ENCODE measurements at regions not wholly inside any gene's neighbourhood (a gene's known extent, or its start where the extent isn't known, plus 50 kb on each side); places are given as distances from the start of the nearest gene placed in this dataset.
"Not testable (repeated sequence)": the region's sequence is repeated elsewhere in the genome, so short reads cannot be mapped to it uniquely, and the experiment has no call there.

DNA sequence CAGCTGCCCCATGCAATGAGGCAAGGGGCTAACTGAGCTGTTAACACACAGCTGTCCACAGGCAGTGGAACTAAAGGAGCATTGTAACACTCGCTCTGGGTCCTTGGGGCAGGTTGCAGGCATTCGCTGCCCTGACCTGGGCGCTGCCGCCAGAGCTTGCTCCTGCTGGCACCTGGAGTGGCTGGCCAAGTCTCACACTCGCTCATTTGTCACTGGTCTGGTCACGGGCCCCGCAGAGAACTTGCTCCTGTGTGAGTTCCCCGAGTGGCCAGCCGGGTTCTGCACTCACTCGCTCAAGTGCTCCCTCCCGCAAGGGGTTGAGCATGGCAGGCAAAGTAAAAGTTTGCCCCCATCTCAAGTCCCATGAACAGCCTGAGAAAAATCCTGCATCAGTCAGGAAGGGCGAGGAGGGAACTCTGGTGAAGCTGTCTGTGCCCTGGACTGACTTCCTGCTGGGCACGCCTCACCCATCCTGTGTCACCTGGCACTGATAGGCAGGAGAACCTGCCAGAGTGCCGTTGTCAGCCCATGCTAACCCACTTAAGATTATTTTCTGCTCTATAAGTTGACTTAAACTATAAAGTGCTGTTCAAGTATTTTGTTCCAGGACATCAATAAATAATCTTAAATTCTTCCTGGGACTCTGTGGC is 934.8 kb upstream of the GYPC start:
- no peak for DNase-seq

DNA sequence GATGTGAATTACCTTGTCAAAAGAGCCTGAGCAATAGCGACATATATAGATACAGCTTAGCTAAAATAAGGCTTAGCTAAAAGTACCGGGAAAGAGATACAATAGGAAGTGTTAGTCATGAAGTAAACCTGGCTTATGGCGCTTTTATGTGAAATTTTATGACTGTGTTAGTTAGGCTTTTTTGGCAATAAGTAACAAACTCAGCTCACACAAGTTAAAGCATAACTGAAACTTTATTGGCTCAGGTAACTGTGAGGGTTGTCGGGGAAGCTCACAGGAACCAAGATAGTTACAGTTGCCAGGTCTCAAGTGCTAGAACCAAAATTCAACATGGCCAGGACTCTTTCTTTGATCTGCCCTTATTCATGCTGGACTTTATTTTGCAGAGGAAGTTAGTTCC is 925.0 kb upstream of the GYPC start:
- DNase-seq, result no peak

DNA sequence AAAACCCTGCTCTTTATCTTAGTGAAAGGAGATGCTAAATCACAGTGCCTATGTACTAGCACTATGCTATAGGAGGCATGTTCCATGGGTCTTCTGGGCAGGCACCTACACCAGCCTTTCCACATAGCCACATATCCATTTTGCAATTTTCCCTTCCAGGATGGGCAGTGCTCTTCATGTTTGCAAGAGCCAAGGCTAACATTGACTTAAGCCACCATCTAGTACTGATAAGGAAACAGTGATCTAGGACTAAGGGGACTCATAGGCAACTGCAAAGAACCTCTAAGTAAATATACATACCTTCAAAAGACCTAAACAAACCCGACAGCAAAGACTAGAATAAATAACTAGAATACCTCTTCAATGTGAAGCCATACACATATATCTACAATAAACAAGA is 919.7 kb upstream of the GYPC start:
- DNase-seq, result no peak

DNA sequence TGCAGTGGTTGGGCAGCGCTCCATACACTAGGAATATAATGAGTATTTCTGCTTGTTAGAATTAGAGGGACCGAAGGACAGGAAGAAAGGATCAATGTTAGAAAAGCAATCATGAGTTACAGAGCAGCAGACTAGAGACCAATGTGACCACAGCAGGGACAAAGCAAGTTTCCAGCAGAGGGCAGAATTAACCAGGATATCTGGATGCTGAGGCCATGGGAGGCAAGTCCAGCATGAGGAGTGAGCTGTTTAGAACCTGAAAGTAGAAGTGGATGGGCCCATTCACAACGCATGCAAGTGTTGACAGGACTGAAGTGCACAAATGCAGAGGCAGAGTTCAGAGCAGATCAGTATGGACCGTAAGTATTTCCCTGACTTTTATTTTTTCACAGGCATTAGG is 910.4 kb upstream of the GYPC start:
- peak; percentile 33 for DNase-seq

DNA sequence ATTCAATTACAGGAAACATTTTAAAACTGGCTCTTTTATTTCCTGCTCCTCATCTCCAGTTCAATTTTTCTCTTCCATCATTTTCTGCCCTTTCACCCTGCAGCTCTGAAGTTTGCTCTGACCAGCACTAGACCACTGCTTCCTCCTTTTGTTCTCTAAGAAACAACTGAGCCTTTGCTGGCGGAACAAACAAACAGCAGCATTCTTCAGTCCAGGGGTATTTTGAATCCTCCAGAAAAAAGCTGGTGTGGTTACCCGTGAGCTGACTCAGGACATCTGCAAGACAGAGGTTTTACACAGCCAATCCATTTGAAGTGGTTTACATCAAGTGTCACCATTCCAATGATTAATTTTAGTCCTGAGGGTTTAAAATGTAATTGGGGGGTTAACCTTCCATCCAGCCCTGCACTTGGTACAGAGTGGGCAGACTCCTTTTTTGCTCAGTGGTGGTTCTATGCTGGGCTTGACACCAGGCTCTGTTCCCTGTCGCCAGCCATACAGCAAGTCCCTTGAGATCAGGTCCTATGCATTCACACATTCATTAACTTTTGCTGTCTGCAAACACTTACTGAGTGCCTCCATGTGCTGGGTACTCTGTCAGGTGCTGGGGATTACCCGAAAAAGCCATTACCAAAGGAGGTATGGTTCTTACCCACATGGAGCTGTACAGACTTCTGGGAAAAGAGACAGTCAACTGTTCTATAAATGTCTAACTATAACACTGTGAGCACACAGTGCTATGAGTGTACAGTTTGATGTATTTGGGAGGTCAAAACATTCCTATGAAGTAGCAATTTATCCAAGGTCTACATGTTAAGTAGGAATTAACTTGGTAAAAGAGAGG is 909.4 kb upstream of the GYPC start:
- DNase-seq, result no peak

DNA sequence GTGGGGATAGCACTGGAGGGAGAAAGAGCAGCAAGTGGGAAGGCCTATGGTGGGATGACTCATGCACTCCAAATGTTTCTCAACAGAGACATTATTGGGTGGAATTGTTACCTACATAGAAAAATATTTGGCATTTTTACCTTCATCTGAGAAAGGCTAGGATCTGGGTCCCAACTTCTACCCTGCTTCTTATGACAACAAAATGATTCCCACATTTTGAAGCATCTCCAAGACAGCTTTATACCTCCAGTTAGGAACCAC is 908.9 kb upstream of the GYPC start:
- DNase-seq, result no peak

DNA sequence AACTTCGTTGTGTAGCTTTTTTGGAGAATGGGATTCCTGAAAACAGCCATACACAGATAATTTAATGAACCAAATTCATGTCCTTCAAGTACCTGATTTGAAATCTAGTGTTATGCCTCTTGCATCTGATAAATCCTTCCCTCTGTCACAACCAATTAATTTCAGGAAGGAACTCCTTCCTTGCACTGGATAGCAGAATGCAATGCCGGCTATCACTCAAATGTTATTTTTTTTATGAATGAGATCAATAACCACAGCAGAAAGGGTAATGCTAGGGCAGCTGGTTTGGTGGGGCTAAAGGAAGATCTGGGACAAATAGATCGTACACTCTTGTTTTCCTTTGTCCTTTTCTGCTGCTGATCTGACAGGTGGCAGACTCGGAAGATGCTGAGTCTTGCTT is 899.5 kb upstream of the GYPC start:
- DNase-seq, result no peak

DNA sequence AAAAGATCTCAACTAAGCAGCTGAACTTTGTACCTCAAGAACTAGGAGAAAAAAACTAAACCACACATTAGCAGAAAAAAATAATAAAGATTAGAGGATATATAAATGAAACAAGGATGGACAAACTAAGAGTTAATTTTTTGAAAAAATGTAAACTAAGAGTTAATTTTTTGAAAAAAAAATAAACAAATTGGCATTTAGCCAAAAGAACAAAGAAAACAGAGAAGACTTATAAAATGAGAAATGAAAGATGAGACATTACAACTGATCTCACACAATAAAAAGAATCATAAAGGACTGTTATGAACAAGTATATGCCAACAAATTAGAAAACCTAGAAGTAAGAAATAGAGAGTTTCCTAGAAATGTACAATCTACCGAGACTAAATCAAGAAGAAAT is 859.2 kb upstream of the GYPC start:
- no peak for DNase-seq

DNA sequence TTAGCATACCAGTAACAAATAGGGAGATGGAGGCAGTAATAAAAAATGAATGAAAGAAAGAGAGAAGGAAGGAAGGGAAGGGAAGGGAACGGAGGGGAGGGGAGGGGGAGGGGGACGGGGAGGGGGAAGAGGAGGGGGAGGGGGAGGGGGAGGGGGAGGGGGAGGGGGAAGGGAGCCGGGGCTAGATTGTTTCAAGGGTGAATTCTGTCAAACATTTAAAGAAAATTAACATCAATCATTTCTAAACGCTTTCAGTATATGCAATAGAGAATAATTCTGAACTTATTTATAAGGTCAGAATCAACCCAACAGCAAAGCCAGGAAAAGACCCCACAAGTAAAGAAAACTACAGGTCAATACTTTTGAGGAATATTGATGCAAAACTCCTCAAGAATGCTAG is 858.8 kb upstream of the GYPC start:
- no peak for DNase-seq

DNA sequence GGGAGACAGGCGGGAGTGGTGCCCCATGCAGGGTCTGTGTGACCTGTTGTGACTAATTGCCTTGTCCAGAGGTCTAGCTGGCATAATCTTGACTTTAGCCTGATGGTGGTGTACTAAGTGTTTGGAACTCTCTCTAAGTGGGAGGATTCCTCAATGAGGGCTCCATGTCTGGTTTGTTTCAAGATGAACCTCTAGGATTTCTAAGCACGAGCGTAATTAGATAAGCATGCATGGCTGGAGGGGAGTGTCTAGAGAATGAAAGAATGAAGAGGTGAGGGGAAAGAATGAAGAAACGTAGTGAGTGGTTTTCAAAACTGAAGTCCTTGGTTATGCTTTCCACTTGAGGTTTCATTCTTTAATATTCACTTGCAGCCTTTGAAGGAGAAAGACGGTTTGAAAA is 833.2 kb upstream of the GYPC start:
- no peak for DNase-seq

DNA sequence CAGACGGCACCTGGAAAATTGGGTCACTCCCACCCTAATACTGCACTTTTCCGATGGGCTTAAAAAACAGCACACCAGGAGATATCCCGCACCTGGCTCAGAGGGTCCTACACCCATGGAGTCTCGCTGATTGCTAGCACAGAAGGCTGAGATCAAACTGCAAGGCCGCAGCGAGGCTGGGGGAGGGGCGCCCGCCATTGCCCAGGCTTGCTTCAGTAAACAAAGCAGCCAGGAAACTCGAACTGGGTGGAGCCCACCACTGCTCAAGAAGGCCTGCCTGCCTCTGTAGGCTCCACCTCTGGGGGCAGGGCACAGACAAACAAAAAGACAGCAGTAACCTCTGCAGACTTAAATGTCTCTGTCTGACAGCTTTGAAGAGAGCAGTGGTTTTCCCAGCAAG is 830.2 kb upstream of the GYPC start:
- not testable (repeated sequence) for DNase-seq

DNA sequence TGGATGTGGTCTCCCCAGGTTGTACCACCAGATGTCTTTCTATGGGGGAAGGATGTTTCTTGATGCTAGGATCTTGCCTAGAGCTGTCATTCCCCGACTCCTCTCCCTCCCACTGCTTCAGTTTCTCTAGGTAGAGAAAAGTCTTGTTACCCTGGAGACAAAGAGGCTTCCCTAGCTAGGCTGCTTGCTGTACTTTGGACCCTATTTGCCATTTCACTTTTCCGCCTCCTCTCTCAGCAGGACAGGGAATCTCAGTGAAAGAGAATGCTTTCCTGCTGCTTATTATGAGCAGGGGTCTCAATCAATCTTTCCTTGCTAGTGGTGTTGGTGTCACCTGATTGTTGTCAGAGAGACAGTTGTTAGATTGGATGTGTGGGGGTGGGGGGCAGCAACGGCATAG is 818.8 kb upstream of the GYPC start:
- no peak for DNase-seq

DNA sequence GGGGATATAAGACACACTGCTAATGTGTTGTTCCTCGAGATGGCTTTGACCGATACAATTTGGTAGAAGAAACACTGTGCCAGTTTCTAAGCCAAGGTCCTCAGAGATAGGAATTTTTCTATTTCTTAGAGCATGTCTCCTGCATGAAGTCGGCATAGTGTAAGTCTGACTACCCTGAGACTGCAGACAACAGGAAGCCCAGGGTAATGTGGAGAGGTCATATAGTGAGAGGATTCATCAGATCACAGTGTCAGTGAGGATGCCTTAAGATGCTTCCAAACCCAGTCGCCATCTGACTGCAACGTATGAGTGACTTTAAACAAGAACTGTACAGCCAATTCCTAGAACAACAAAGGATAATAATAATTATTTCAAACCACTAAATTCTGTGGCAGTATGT is 818.3 kb upstream of the GYPC start:
- DNase-seq, result no peak

DNA sequence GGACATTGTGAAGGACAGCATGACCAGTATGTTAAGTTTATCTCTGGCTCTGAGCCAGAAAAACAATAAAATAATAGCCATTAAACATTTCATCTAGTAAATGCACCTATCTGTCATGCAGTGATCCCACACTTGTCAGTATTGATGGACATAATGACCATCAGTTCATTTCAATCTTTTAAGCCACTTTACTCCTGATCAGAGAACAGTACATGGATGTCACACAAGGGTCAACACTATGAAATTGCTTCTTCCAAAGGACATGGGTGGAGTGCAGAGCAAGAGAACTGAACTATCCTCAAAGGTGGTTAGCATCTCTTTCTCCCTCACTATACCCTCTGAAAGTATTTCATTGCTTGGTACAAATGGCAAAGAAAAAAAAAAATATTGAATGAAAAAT is 816.0 kb upstream of the GYPC start:
- DNase-seq, result no peak

DNA sequence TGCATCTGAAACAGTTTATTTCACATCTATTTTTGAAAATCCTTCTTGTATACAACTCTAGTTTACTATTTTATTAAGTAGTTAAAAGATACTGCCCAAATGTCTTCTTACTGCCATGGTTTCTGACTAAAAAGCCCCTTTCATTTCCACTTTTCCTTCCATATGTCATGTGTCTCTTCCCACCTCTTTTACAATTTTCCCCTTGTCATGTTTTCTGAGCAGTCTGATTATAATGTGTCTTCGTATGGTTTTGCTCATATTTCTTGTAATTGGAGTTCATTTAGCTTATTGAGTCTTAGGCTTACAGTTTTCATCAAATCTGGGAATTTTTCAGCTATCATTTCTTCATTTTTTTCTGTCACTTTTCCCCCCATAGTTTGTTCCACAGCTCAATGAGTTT is 813.9 kb upstream of the GYPC start:
- no peak for DNase-seq

DNA sequence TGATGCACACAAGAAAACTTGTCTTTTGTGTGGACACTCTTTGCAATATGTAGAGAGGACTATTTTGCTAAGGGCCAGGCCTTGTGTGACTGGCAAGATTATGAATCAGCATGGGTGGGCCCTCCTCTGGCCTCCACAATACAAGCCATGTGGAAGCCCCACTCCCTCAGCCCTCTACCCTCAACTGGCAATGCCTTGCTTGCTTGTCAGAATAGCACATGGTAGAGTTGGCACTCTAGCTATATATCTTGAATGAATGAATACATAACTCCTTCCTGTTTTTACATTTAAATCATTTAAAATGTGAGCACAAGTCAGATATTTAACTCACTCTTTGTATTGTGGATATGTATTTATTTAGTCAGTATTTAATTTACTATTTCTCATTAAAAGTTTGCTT is 805.4 kb upstream of the GYPC start:
- no peak for DNase-seq

DNA sequence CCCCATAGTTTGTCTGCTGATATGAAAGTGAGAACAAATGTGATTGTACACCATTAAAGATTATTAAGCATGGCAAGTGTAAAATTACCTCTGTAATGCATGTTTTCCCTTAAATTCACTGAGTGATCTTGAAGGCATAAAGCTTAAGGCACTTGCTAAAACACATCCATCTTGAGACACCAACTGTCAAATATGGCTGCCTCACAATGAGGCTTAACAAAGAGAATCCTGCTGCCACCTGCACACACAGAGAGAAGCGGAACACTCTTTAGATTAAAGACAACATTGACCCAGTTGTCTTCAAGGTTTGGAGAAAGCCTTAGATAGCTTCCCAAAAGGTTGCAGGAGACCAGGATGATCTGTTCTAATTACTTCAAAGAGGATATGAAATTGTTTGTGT is 803.6 kb upstream of the GYPC start:
- DNase-seq, result no peak

DNA sequence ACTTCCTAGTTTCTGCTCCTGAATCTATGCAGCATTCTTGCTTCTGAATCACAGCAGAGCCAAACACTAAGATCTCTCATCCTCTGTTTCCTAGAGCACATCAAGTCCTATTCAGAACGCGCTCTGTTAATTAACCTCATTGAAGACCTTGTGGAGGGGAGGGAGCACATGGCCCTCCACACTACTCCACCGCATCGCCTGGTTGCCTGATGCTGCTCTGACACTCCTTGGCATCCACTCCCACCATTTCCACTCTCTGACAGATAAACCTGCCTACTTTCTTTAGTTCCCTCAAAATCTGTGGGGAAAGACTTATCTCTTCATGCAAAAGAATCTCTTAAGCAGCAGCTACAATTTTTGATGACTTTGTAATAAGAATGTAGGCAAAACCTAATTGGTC is 802.3 kb upstream of the GYPC start:
- no peak for DNase-seq

DNA sequence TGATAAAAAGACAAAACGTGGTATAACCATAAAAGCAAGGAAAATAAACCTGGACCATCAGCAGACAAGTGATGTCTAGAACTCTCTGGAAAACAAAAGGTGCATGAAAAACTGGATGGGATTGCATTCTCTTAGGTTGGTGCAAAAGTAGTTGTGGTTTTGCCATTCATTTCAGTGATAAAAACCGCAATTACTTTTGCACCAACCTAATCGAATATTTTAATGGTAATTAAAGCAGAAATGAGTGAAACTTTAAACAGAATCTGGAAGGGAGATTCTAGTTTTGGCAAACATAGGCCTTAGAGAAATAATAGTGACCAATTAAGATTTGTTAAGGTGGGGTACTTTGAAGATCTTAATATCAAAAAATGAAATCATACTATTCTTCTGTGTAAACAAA is 800.8 kb upstream of the GYPC start:
- DNase-seq, result no peak

DNA sequence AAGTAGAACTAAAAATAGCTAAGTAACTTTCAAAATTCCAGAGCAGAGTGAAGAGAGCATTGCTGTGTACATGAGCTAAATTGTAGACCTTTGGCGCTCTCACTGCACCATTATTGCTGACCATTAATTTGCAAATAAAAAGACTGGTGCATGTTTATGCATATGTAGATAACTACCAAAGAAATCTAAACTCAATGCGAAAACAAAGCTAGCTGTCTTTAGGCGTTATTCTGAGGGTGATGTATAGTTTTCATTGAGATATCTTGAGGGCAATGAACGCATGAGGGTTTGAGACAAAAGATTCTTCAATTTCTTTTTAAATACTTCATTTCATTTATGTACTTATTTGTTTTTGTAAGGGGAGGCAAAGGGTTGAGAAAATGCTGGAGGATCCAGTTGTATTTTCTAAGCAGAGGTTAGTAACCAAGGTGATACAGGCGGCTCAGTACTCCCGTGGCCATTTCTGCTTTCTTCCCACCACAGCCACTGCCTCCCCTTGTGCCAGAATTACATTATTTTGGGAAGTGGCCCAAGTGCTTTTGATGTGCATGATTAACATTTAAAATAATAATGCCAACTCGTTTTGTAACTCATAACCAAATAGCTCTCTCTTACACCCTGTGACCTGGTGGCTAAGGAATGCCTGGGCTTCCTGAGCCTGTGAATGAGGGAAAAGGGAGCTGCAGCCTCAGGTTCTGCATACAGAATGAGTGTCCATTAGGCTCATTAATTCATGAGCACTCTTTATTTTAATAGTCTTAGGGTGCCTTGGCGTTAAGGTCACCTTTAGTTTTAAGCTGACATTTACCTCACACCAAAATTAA is 797.8 kb upstream of the GYPC start:
- no peak for DNase-seq

DNA sequence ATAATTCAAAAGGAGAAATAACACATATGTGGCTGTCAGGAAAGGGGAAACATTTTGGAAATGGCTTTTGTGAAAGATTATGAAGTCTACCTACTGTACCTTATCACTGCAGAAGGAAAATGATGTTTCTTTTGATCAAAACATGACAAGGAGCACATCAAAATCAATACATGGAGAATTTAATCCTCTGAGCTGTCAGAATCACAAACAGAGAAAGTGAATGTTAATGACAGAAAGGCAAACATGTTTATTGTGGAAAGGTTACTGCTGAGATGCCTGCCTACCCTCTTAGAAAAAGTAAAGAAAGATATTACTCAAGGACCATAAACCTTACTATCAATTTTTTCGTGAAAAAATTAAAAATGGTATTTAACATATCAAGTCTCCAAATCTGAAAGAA is 794.5 kb upstream of the GYPC start:
- no peak for DNase-seq

DNA sequence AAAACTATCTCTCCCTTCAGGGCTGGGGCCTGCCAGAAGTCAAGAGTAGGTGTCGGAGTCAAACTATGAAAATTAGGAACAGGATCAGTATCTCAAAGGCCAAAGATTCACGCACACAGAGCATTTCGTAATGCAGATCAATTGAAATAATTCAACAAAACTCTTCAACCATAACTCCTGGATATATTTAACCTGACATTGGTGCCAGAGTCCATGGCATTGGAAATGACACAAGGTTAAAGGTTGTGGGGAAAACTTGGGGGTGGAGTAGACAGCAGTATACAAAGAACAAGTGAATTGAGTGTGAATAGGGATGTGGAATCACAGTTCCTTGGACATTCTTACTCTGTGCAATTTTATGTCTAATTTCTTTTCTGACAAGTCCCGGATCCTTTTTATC is 788.0 kb upstream of the GYPC start:
- DNase-seq, result no peak

DNA sequence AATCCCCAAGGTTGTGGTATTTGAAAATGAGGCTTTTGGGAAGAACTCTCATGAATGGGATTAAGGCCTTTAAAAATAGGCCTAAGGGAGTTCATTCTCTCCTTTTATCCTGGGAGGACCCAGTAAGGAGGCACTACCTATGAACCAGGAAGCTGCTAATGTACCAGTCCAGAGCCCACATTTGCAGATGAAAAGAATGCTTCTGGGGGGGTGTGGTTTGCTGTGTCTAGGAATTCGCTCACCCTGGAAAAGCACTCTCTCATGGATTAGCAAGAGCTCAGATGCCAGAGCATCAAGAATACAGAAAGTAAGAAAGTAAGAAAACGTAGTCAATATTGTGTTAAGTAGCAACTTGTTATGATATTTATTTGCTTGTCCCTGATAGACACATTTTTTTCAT is 785.7 kb upstream of the GYPC start:
- no peak for DNase-seq

DNA sequence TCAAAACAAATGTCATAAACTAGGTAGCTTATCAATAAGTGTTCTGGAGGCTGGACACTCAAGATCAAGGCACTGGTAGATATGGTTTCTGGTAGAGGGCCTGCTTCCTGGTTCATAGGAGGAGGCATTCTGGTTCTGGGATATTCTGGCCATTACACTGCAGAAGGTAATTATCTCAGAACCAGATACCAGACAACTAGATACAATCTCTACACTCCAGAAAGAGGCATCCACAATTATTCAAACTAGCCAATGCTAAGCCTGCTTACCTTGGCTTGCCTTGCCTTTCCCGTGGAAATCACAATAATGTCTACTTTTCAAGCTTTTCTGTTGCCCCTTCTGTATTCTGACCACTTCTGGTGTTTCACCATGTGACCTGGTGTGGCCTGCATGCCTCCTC is 785.2 kb upstream of the GYPC start:
- no peak for DNase-seq

Data from occipital lobe (tissue), 1 donor.